Heart left ventricle (tissue), 16 donors: ENCODE measurements at regions not wholly inside any gene's neighbourhood (a gene's known extent, or its start where the extent isn't known, plus 50 kb on each side); places are given as distances from the start of the nearest gene placed in this dataset.

Source experiments
- ATAC-seq, 4 donors: fragments of 200-7000 bp; cut with Tn5 transposase; one replicate each; pipeline ENCODE4 v1.9.1; 2020 to 2022; ENCODE audit warnings: moderate library complexity in 4 of 4, mild to moderate bottlenecking in 3 of 4, moderate number of reproducible peaks in 1 of 4
- DNase-seq, 5 donors: peaks; one replicate each; pipeline ENCODE4 v3.0.0-alpha.2; 2020
- H3K27ac ChIP-seq, 12 donors: fragments of 200-600 bp; sonication (generic) in 4 of 12; one replicate each; pipeline versions ENCODE4 v1.5.0 to v1.8.0; 2016 to 2022; ENCODE audit warnings: mild to moderate bottlenecking in 2 of 12
- H3K27me3 ChIP-seq, 9 donors: fragments of 200-600 bp; sonication (generic) in 2 of 9; one replicate each; pipeline versions ENCODE4 v1.5.1 to v1.8.0; 2016 to 2022; ENCODE audit warnings: mild to moderate bottlenecking in 3 of 9
- H3K36me3 ChIP-seq, 9 donors: fragments of 200-600 bp; sonication (generic) in 2 of 9; one replicate each; pipeline versions ENCODE4 v1.5.0 to v1.8.0; 2018 to 2022; ENCODE audit warnings: mild to moderate bottlenecking in 2 of 9
- H3K4me1 ChIP-seq, 12 donors: fragments of 200-600 bp; sonication (generic) in 4 of 12; one replicate each; pipeline versions ENCODE4 v1.5.0 to v1.8.0; 2016 to 2022; ENCODE audit warnings: mild to moderate bottlenecking in 3 of 12
- H3K4me3 ChIP-seq, 12 donors: fragments of 200-600 bp; sonication (generic) in 4 of 12; one replicate each; pipeline versions ENCODE4 v1.5.0 to v1.8.0; 2017 to 2022; ENCODE audit warnings: mild to moderate bottlenecking in 9 of 12, moderate library complexity in 4 of 12
- H3K9me3 ChIP-seq, 12 donors: fragments of 200-600 bp; sonication (generic) in 4 of 12; one replicate each; pipeline versions ENCODE4 v1.5.0 to v1.8.0; 2016 to 2022; ENCODE audit warnings: mild to moderate bottlenecking in 1 of 12
- CTCF ChIP-seq, 12 donors: fragments of 200-600 bp; sonication (generic) in 4 of 12; IDR thresholded peaks; one replicate each; pipeline versions ENCODE4 v1.5.0 to v1.8.0; 2018 to 2022; ENCODE audit warnings: antibody characterized with exemption in 12 of 12, mild to moderate bottlenecking in 5 of 12
- POLR2A ChIP-seq, 2 donors: fragments of 450-650 bp; IDR thresholded peaks; one replicate each; pipeline ENCODE4 v1.6.1; 2017; ENCODE audit warnings: antibody characterized with exemption in 2 of 2, mild to moderate bottlenecking in 2 of 2, moderate library complexity in 2 of 2
- WGBS, 4 donors: extraction: QIAGEN DNeasy Blood & Tissue Kit in 2 of 4; methylation state at CpG; one replicate each; pipeline versions ENCODE4 v1.1.5 to v1.1.7; 2013 to 2018; 5-methylcytosine and 5-hydroxymethylcytosine counted together
- intact Hi-C, 10 donors: fragments of 100-400 bp; cut with DNase I; formaldehyde crosslinking; loops; one replicate each; pipeline versions ENCODE4 v1.11.1 to v1.14.2; 2022
- donor health status: ischemic (EF 13 %, LVEDD 7.1; RV severe dilation, severe dysfunction).
- donor health status: healthy with polysubstance abuse.
- donor health status: DM: no; HTN: yes; CAD: no.
- donor health status: DM: no; HTN: no; CAD: no.
- donor health status: ischemic (EF 25% LVEDD 6.9; RV normal size, moderate dysfunction).
- donor health status: ischemic (EF 25% LVEDD 5.7; RV mildly dilated, moderate dysfunction).
- donor health status: healthy.
- donor health status: DM: yes; HTN: yes; CAD: no.
- donor health status: ischemic (EF 35%, LVEDD 5.7; RV mildly dilated, moderate dysfunction).
- donor health status: nonischemic (EF 11% LVEDD 7.7; RV severe dilation, severe dysfunction).
- donor health status: DM: yes; HTN: yes; CAD: no.
- donor health status: PGD.
- donor health status: ischemic (EF 29% LVEDD 5.4; RV normal size, mild dysfunction).
- donor health status: nonischemic (EF 23%, LVEDD 6.1; RV moderate dilation, normal function).

- TF ChIP-seq CTCF (IDR thresholded peaks at IDR 0.05) (no peak), POLR2A (IDR thresholded peaks at IDR 0.05) (no peak)
- intact Hi-C loops = no loop called here
- Histone ChIP-seq H3K9me3 (no peaks in the 10 kb centered on the region), H3K36me3 (no peaks in the 10 kb centered on the region), H3K27ac (no peak overlapping the region), H3K4me1 (no peaks in the 10 kb centered on the region), H3K27me3 (peaks cover 0 to 4% (median 0%) of the 10 kb centered on the region in 9 donors), H3K4me3 (no peak overlapping the region)
- no peak for DNase-seq
- no peak for ATAC-seq
- WGBS, 4 donors = 81 to 90% (median 83%) methylated on average over 3 of the region's 3 CpGs
Observed at GRCh38 chr18:75805265-75805664, 377.8 kb upstream of the SMIM21 start.

GRCh38 chr18:75802681-75803080 lies 375.2 kb upstream of the SMIM21 start:
- no peaks in the 10 kb centered on the region for H3K9me3 ChIP-seq
- H3K4me3 ChIP-seq = no peak overlapping the region
- WGBS, 4 donors = 86 to 91% (median 87%) methylated on average over 5 of the region's 5 CpGs
- DNase-seq (no peak), ATAC-seq (no peak)
- no peaks in the 10 kb centered on the region for H3K4me1 ChIP-seq
- intact Hi-C loops = no loop called here
- H3K36me3 ChIP-seq = no peaks in the 10 kb centered on the region
- H3K27me3 ChIP-seq = peaks cover 0 to 3% (median 0%) of the 10 kb centered on the region in 9 donors
- no peak for TF ChIP-seq CTCF (IDR thresholded peaks at IDR 0.05)
- no peak overlapping the region for H3K27ac ChIP-seq

DNA sequence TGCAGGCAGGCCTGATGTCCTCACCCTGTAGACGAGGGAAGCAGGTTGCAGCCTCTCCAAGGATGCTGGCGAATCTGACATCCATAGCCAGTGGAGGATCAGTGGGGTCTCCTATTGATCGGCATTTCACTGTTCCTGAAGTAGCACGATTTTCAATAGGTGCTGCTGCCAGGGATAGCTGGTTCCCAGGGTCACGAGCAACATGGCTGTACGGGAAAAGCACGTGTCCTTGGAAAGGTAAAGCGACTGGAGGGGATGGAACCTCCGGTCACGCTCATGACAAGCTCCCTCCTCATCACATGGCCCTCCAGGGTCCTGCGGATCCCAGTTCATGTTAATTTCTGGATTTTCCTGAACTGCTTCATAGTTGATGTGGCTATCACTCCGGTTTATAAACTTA lies 373.7 kb upstream of the SMIM21 start:
- Histone ChIP-seq H3K9me3 (no peaks in the 10 kb centered on the region), H3K4me1 (no peaks in the 10 kb centered on the region), H3K27ac (no peak overlapping the region), H3K27me3 (peaks cover 0 to 3% (median 0%) of the 10 kb centered on the region in 9 donors), H3K36me3 (no peaks in the 10 kb centered on the region), H3K4me3 (no peak overlapping the region)
- intact Hi-C loops = no loop called here
- no peak for TF ChIP-seq POLR2A (IDR thresholded peaks at IDR 0.05)
- no peak for TF ChIP-seq CTCF (IDR thresholded peaks at IDR 0.05)
- DNase-seq = no peak
- 92 to 94% (median 93%) methylated on average over 12 of the region's 12 CpGs for WGBS, 4 donors
- no peak for ATAC-seq

- 89 to 92% (median 91%) methylated on average over 6 of the region's 6 CpGs for WGBS, 4 donors
- Histone ChIP-seq H3K4me1 (no peaks in the 10 kb centered on the region), H3K27me3 (peaks cover 0 to 3% (median 0%) of the 10 kb centered on the region in 9 donors), H3K36me3 (no peaks in the 10 kb centered on the region), H3K9me3 (peaks cover 0 to 5% (median 0%) of the 10 kb centered on the region in 12 donors), H3K27ac (peak overlapping the region in 1 of 12 donors; percentile 30), H3K4me3 (no peak overlapping the region)
- ATAC-seq (no peak), DNase-seq (no peak)
- TF ChIP-seq POLR2A (IDR thresholded peaks at IDR 0.05) (no peak), CTCF (IDR thresholded peaks at IDR 0.05) (no peak)
- intact Hi-C loops = no loop called here
Observed at GRCh38 chr18:75800331-75800648, 372.8 kb upstream of the SMIM21 start.
